ENCODE measurements at regions not wholly inside any gene's neighbourhood (a gene's known extent, or its start where the extent isn't known, plus 50 kb on each side); places are given as distances from the start of the nearest gene placed in this dataset.

DNA sequence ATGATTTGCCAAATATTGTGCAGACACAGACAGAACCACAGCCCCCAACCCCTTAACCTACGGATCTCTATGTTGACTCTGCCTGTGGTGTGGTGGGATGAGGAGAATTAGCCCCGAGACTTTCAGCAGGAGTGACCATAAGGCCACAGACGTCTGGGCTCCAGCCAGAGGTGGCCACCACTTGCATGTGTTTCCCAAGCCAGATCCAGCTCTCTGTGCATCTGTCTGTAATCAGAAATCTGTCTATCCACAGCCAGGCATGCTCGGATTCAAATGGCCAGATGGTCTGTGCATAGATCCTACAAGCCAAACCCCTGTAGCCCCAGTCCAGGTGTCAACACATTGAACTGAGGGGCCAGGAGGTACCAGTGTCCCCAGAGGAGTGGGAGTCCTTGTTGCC lies 140.6 kb downstream of the SYF2 start:
- TF ChIP-seq, protein P1, sequence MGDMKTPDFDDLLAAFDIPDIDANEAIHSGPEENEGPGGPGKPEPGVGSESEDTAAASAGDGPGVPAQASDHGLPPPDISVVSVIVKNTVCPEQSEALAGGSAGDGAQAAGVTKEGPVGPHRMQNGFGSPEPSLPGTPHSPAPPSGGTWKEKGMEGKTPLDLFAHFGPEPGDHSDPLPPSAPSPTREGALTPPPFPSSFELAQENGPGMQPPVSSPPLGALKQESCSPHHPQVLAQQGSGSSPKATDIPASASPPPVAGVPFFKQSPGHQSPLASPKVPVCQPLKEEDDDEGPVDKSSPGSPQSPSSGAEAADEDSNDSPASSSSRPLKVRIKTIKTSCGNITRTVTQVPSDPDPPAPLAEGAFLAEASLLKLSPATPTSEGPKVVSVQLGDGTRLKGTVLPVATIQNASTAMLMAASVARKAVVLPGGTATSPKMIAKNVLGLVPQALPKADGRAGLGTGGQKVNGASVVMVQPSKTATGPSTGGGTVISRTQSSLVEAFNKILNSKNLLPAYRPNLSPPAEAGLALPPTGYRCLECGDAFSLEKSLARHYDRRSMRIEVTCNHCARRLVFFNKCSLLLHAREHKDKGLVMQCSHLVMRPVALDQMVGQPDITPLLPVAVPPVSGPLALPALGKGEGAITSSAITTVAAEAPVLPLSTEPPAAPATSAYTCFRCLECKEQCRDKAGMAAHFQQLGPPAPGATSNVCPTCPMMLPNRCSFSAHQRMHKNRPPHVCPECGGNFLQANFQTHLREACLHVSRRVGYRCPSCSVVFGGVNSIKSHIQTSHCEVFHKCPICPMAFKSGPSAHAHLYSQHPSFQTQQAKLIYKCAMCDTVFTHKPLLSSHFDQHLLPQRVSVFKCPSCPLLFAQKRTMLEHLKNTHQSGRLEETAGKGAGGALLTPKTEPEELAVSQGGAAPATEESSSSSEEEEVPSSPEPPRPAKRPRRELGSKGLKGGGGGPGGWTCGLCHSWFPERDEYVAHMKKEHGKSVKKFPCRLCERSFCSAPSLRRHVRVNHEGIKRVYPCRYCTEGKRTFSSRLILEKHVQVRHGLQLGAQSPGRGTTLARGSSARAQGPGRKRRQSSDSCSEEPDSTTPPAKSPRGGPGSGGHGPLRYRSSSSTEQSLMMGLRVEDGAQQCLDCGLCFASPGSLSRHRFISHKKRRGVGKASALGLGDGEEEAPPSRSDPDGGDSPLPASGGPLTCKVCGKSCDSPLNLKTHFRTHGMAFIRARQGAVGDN (CRISPR knock-in tag; IDR thresholded peaks at IDR 0.05), result no peak
- TF ChIP-seq DNMT3B (CRISPR knock-in tag; conservative IDR thresholded peaks at IDR 0.05) (no peak), GZF1 (CRISPR knock-in tag; IDR thresholded peaks at IDR 0.05) (no peak), RBM22 (optimal IDR thresholded peaks at IDR 0.05; ENCODE audit: low read length) (no peak), REPIN1 (CRISPR knock-in tag; IDR thresholded peaks at IDR 0.05; ENCODE audit: borderline replicate concordance, low read depth) (no peak), ZNF33A (CRISPR knock-in tag; IDR thresholded peaks at IDR 0.05; ENCODE audit: borderline replicate concordance) (no peak), ZNF451 (CRISPR knock-in tag; IDR thresholded peaks at IDR 0.05) (no peak), ZNF552 (CRISPR knock-in tag; IDR thresholded peaks at IDR 0.05; ENCODE audit: borderline replicate concordance) (no peak), CEBPB (IDR thresholded peaks at IDR 0.05; ENCODE audit: borderline replicate concordance, low read depth, low read length) (no peak), POLR2AphosphoS5 (IDR thresholded peaks at IDR 0.05; ENCODE audit: low read depth, low read length) (no peak), ZSCAN20 (CRISPR knock-in tag; IDR thresholded peaks at IDR 0.05; ENCODE audit: borderline replicate concordance) (no peak)
- TF ChIP-seq, protein P2, sequence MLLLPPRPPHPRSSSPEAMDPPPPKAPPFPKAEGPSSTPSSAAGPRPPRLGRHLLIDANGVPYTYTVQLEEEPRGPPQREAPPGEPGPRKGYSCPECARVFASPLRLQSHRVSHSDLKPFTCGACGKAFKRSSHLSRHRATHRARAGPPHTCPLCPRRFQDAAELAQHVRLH (CRISPR knock-in tag; IDR thresholded peaks at IDR 0.05; ENCODE audit: borderline replicate concordance, low read depth), result no peak
- TF ChIP-seq, protein P3, sequence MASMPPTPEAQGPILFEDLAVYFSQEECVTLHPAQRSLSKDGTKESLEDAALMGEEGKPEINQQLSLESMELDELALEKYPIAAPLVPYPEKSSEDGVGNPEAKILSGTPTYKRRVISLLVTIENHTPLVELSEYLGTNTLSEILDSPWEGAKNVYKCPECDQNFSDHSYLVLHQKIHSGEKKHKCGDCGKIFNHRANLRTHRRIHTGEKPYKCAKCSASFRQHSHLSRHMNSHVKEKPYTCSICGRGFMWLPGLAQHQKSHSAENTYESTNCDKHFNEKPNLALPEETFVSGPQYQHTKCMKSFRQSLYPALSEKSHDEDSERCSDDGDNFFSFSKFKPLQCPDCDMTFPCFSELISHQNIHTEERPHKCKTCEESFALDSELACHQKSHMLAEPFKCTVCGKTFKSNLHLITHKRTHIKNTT (CRISPR knock-in tag; IDR thresholded peaks at IDR 0.05), result no peak
- TF ChIP-seq, protein P4, sequence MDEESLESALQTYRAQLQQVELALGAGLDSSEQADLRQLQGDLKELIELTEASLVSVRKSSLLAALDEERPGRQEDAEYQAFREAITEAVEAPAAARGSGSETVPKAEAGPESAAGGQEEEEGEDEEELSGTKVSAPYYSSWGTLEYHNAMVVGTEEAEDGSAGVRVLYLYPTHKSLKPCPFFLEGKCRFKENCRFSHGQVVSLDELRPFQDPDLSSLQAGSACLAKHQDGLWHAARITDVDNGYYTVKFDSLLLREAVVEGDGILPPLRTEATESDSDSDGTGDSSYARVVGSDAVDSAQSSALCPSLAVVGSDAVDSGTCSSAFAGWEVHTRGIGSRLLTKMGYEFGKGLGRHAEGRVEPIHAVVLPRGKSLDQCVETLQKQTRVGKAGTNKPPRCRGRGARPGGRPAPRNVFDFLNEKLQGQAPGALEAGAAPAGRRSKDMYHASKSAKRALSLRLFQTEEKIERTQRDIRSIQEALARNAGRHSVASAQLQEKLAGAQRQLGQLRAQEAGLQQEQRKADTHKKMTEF (CRISPR knock-in tag; IDR thresholded peaks at IDR 0.05), result no peak
- TF ChIP-seq, protein P5, sequence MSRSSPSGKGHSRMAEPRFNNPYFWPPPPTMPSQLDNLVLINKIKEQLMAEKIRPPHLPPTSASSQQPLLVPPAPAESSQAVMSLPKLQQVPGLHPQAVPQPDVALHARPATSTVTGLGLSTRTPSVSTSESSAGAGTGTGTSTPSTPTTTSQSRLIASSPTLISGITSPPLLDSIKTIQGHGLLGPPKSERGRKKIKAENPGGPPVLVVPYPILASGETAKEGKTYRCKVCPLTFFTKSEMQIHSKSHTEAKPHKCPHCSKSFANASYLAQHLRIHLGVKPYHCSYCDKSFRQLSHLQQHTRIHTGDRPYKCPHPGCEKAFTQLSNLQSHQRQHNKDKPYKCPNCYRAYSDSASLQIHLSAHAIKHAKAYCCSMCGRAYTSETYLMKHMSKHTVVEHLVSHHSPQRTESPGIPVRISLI (CRISPR knock-in tag; IDR thresholded peaks at IDR 0.05; ENCODE audit: borderline replicate concordance), result no peak
- Histone ChIP-seq H3K4me1 (ENCODE audit: insufficient read depth, low read length) (no peaks in the 10 kb centered on the region), H3K9me3 (ENCODE audit: low read length) (no peaks in the 10 kb centered on the region), H3K4me3 (replicated peaks in 1 of 3; ENCODE audit: insufficient read depth in 1 of 3, low read depth in 2 of 3, low read length in 3 of 3) (no peak overlapping the region), H3K36me3 (replicated peaks in 1 of 2; ENCODE audit: control insufficient read depth in 1 of 2, insufficient read depth in 2 of 2, low read length in 2 of 2) (no peaks in the 10 kb centered on the region), H3K27ac (ENCODE audit: extremely low read length, insufficient read depth, low read length) (no peak overlapping the region), H4K20me1 (ENCODE audit: insufficient read depth, low read length) (no peaks in the 10 kb centered on the region), H3K9ac (ENCODE audit: insufficient read depth, low read depth, low read length) (no peak overlapping the region), H3K27me3 (ENCODE audit: control insufficient read depth in 1 of 2, insufficient read depth in 2 of 2, low read length in 2 of 2) (peaks cover 0 to 19% of the 10 kb centered on the region in 2 experiments; a peak in 2 of 5 replicates), H3K4me2 (ENCODE audit: low read depth, low read length) (no peak overlapping the region), H3K79me2 (ENCODE audit: insufficient read depth, low read length) (no peaks in the 10 kb centered on the region), H2AFZ (ENCODE audit: low read length) (no peak overlapping the region)
- POLR2A ChIA-PET, result no interaction called here
- WGBS (ENCODE audit: low lambda C conversion rate), result 30% methylated on average over 2 of the region's 4 CpGs
- intact Hi-C loops (cut with micrococcal nuclease; ENCODE audit: unreplicated experiment) (no loop called here), in situ Hi-C loops (cut with HindIII; ENCODE audit: extremely low pct_ligation_motif_present, low pct_unique_long_range_greater_than_20kb) (no loop called here)
- ATAC-seq (no peak), DNase-seq (ENCODE audit: low spot score) (no peak), FAIRE-seq (no peak)
- BruUV-seq (replicated peaks), result no TSS peak
- CTCF ChIA-PET (ENCODE audit: low intra/inter-chr PET ratio, low total read pairs), result no interaction called here

Data from HepG2 (cell line).